Cardiac fibroblast (primary cell): ENCODE measurements at regions not wholly inside any gene's neighbourhood (a gene's known extent, or its start where the extent isn't known, plus 50 kb on each side); places are given as distances from the start of the nearest gene placed in this dataset.
"Not testable (repeated sequence)": the region's sequence is repeated elsewhere in the genome, so short reads cannot be mapped to it uniquely, and the experiment has no call there.

Experiments used
- DNase-seq, 2 donors: peaks; one replicate each; pipeline versions ENCODE4 v3.0.0 to v3.0.0-alpha.2; 2010; ENCODE audit warnings: low read depth in 2 of 2
- H3K4me3 ChIP-seq, 2 donors: replicated peaks in 1 of 2; 1 replicate in 1 of 2; 2 replicates in 1 of 2; pipeline ENCODE4 v1.5.1; 2011; ENCODE audit warnings: low read depth in 2 of 2, low read length in 2 of 2, mild to moderate bottlenecking in 2 of 2, moderate library complexity in 1 of 2
- TF ChIP-seq, protein P1 (sequence below): IDR thresholded peaks from one replicate; pipeline ENCODE4 v1.5.1; 2011; ENCODE audit warnings: low read depth, mild to moderate bottlenecking, low read length, inconsistent platforms

DNA sequence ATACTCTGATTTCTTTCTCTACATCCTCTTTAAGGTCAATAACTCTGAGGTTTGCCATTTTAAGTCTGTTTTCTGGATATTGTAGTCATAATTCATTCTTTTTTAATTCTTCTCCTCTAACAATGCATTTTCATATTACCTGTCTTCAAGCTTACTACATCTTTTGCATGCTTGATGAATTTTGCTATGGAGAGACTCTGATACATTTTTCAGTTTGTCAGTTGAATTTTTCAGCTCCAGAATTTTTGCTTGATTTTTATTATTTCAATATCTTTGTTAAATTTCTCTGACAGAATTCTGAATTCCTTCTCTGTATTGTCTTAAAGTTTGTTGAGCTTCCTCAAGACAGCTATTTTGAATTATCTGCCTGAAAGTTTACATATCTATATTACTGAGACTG, 159.8 kb upstream of the ST8SIA4 start:
- DNase-seq: no peak
- no peak overlapping the region for H3K4me3 ChIP-seq
- TF ChIP-seq, protein P1, sequence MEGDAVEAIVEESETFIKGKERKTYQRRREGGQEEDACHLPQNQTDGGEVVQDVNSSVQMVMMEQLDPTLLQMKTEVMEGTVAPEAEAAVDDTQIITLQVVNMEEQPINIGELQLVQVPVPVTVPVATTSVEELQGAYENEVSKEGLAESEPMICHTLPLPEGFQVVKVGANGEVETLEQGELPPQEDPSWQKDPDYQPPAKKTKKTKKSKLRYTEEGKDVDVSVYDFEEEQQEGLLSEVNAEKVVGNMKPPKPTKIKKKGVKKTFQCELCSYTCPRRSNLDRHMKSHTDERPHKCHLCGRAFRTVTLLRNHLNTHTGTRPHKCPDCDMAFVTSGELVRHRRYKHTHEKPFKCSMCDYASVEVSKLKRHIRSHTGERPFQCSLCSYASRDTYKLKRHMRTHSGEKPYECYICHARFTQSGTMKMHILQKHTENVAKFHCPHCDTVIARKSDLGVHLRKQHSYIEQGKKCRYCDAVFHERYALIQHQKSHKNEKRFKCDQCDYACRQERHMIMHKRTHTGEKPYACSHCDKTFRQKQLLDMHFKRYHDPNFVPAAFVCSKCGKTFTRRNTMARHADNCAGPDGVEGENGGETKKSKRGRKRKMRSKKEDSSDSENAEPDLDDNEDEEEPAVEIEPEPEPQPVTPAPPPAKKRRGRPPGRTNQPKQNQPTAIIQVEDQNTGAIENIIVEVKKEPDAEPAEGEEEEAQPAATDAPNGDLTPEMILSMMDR: no peak

- TF ChIP-seq, protein P1: no peak
- DNase-seq: no peak
Measured at GRCh38 chr5:101047181-101047580, 144.1 kb upstream of the ST8SIA4 start.

DNA sequence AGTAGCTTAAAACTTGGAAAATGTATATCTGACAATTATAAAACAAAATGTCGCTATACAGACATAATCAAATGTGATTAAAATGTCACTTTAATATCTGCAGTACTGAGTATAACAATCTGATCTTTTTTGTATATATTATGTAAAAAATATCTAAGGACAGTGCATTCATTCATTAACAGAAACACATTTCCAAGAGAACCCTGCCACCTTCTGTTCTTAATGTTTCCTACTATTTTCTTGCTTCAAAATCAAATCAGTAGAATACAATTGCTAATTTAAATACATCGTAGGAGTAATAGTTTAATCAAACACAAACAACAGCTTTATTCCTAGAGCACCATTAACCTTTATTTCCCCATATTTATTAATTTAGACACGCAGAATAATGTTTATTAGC, 142.6 kb upstream of the ST8SIA4 start:
- TF ChIP-seq, protein P1: no peak
- peak; percentile 19 to 28 for DNase-seq

More at GRCh38 chr5:101047181-101047580, 144.1 kb upstream of the ST8SIA4 start:
- no peak overlapping the region for H3K4me3 ChIP-seq

DNA sequence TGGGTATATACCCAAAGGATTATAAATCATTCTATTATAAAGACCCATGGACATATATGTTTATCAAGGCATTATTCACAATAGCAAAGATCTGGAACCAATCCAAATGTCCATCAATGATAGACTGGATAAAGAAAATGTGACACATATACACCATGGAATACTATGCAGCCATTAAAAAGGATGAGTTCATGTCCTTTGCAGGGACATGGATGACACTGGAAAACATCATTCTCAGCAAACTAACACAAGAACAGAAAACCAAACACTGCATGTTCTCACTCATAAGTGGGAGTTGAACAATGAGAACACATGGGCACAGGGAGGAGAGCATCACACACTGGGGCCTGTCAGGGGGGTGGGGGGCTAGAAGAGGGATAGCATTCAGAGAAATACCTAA, 136.9 kb upstream of the ST8SIA4 start:
- not testable (repeated sequence) for DNase-seq, H3K4me3 ChIP-seq

More for the DNA sequence above, 142.6 kb upstream of the ST8SIA4 start:
- no peak overlapping the region for H3K4me3 ChIP-seq

DNA sequence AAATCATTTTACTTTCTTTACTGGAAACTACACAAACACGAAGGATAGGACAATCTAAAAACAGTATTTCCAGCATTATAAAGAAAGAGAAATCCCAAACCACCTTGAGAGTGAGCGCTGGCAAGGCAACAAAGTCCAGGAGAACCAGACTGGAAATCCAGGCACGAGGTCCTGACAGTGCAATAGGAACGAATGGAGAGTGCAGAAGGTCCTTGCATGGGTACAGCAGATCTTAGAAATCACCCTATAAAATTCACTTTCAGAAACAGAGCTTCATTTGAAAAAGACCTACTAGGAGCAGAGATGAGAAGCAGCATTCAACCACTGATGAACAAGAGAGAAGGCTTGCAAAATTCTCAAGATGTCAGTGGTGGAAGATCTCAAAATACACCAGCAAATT, 133.7 kb upstream of the ST8SIA4 start:
- no peak for DNase-seq
- H3K4me3 ChIP-seq: no peak overlapping the region
- TF ChIP-seq, protein P1: no peak

DNA sequence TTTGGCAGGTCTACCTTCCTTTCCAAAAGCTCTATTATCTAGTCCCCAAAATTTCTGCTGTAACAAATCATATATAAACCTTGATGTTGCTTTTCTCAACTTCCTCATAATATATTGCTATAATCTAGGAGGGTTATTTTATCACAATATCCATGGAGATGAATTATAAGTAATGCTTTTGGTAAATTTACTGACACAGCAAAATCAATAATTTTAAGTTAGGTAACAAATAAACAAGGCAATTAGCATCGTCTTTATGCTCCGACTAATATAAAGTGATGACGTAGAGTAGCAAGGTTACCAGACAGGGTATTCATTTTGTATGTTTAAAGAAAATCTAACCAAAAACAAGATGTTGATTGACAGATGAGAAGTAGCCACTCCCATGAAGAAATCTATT, 132.3 kb upstream of the ST8SIA4 start:
- TF ChIP-seq, protein P1: no peak
- DNase-seq: no peak
- no peak overlapping the region for H3K4me3 ChIP-seq

- H3K4me3 ChIP-seq: no peak overlapping the region
- DNase-seq: no peak
- TF ChIP-seq, protein P1: no peak
Measured at GRCh38 chr5:101024299-101024698, 121.2 kb upstream of the ST8SIA4 start.
